K562 (cell line): ENCODE measurements at regions not wholly inside any gene's neighbourhood (a gene's known extent, or its start where the extent isn't known, plus 50 kb on each side); places are given as distances from the start of the nearest gene placed in this dataset.

Source experiments
- ATAC-seq: fragments of 200-7000 bp; cut with Tn5 transposase; 3 replicates; pipeline ENCODE4 v1.9.1; 2020; ENCODE audit warnings: moderate library complexity
- BruUV-seq: library from RNA; stranded (reverse); fragments of 400-500 nt; replicated peaks from 2 replicates; lab custom pipeline; 2021; lab: Mats Ljungman, UMichigan
- CTCF ChIA-PET: fragments of 300-600 bp; formaldehyde crosslinking; extraction: SDS; loops from one replicate; lab custom pipeline; 2021; ENCODE audit warnings: low intra/inter-chr PET ratio; lab: Yijun Ruan, JAX
- POLR2A ChIA-PET: fragments of 300-600, 350-650 bp; sonication (Branson Sonifier 250); formaldehyde crosslinking; extraction: SDS; loops from one replicate; lab custom pipeline; 2021; ENCODE audit warnings: antibody characterized with exemption, inconsistent platforms; lab: Yijun Ruan, JAX
- DNase-seq, 4 experiments: peaks; one replicate each; pipeline versions ENCODE4 v3.0.0 to v3.0.0-alpha.2; 2011 to 2018; ENCODE audit warnings: low spot score in 3 of 4, mixed read lengths in 3 of 4; ENCODE audit errors: extremely low read depth in 1 of 4
- FAIRE-seq: peaks from 2 replicates; lab custom pipeline; 2011; peaks lifted over from hg19 to GRCh38; lab: Jason Lieb, UNC
- H2AFZ ChIP-seq: 2 replicates; pipeline ENCODE4 v1.6.0; 2011; ENCODE audit warnings: low read depth, low read length, control low read depth, inconsistent platforms
- H3K27ac ChIP-seq: fragments of 200-600 bp; 3 replicates; pipeline ENCODE4 v1.8.0; 2011; ENCODE audit warnings: low read depth, mild to moderate bottlenecking, control low read depth, inconsistent platforms, low read length, moderate library complexity, mixed read lengths; ENCODE audit errors: extremely low read depth
- H3K27me3 ChIP-seq, 2 experiments: fragments of 300-600 bp in 1 of 2; 2 replicates in 1 of 2; 3 replicates in 1 of 2; pipeline versions ENCODE4 v1.6.0 to v1.8.0; 2011; ENCODE audit warnings: inconsistent platforms in 2 of 2, low read length in 2 of 2, mild to moderate bottlenecking in 1 of 2, mixed read lengths in 1 of 2, moderate library complexity in 1 of 2; ENCODE audit not compliant: control insufficient read depth in 2 of 2, insufficient read depth in 2 of 2
- H3K36me3 ChIP-seq: fragments of 300-600 bp; 3 replicates; pipeline ENCODE4 v1.8.0; 2011; ENCODE audit warnings: mild to moderate bottlenecking, low read length, inconsistent platforms; ENCODE audit not compliant: control insufficient read depth, insufficient read depth
- H3K4me1 ChIP-seq, 2 experiments: fragments of 200-600 bp in 1 of 2; replicated peaks in 1 of 2; 2 replicates in 1 of 2; 3 replicates in 1 of 2; pipeline versions ENCODE4 v1.5.1 to v1.8.0; 2011; ENCODE audit warnings: inconsistent platforms in 2 of 2, low read length in 2 of 2, mild to moderate bottlenecking in 1 of 2, mixed read lengths in 1 of 2, moderate library complexity in 1 of 2; ENCODE audit not compliant: control insufficient read depth in 2 of 2, insufficient read depth in 2 of 2
- H3K4me2 ChIP-seq: 2 replicates; pipeline ENCODE4 v1.6.1; 2011; ENCODE audit warnings: low read length, control low read depth, inconsistent platforms, mixed read lengths; ENCODE audit not compliant: insufficient read depth
- H3K4me3 ChIP-seq: fragments of 200-600 bp; sonication (generic), shearing (Covaris generic); 2 replicates; pipeline ENCODE4 v1.5.1; 2016; ENCODE audit warnings: control low read depth, inconsistent platforms
- H3K79me2 ChIP-seq: fragments of 200-600 bp; 3 replicates; pipeline ENCODE4 v1.8.0; 2011; ENCODE audit warnings: low read length, inconsistent platforms; ENCODE audit not compliant: control insufficient read depth, insufficient read depth
- H3K9ac ChIP-seq, 2 experiments: 2 replicates each; pipeline versions ENCODE4 v1.6.0 to v1.6.1; 2011; ENCODE audit warnings: low read depth in 2 of 2, low read length in 2 of 2, control low read depth in 1 of 2, inconsistent platforms in 1 of 2, mild to moderate bottlenecking in 1 of 2, mixed read lengths in 1 of 2; ENCODE audit not compliant: insufficient read depth in 1 of 2
- H3K9me1 ChIP-seq: one replicate; pipeline ENCODE4 v1.6.0; 2011; ENCODE audit warnings: inconsistent platforms, mild to moderate bottlenecking, low read length, moderate library complexity; ENCODE audit not compliant: control insufficient read depth, insufficient read depth
- H3K9me3 ChIP-seq: replicated peaks from 2 replicates; pipeline ENCODE4 v1.5.1; 2011; ENCODE audit warnings: low read depth, low read length, inconsistent platforms; ENCODE audit not compliant: control insufficient read depth, insufficient read depth
- H4K20me1 ChIP-seq: replicated peaks from 2 replicates; pipeline ENCODE4 v1.6.1; 2011; ENCODE audit warnings: low read length, inconsistent platforms, mixed read lengths; ENCODE audit not compliant: control insufficient read depth, insufficient read depth
- BMI1 ChIP-seq: fragments of 150-350 bp; IDR thresholded peaks from 2 replicates; pipeline ENCODE4 v1.6.1; 2014; ENCODE audit warnings: low read length
- EP400 ChIP-seq: fragments of 450-650 bp; IDR thresholded peaks from 2 replicates; pipeline ENCODE4 v1.6.1; 2017; ENCODE audit warnings: antibody characterized with exemption, mild to moderate bottlenecking, moderate library complexity
- IRF9 ChIP-seq: fragments of 450-650 bp; IDR thresholded peaks from 2 replicates; pipeline ENCODE4 v1.6.1; 2016; ENCODE audit warnings: missing biosample characterization, missing genetic modification characterization
- KAT7 ChIP-seq: sonication (generic); formaldehyde crosslinking; IDR thresholded peaks from 2 replicates; pipeline ENCODE4 v1.8.0; 2022; ENCODE audit warnings: missing genetic modification reagents, mild to moderate bottlenecking, borderline replicate concordance
- LEF1 ChIP-seq: fragments of 450-650 bp; IDR thresholded peaks from 2 replicates; pipeline ENCODE4 v1.6.1; 2016; ENCODE audit warnings: mild to moderate bottlenecking
- MIER1 ChIP-seq: fragments of 450-650 bp; IDR thresholded peaks from 2 replicates; pipeline ENCODE4 v1.6.1; 2016; ENCODE audit warnings: antibody characterized with exemption, mild to moderate bottlenecking, low read depth
- SMARCB1 ChIP-seq: IDR thresholded peaks from 2 replicates; pipeline ENCODE4 v1.6.1; 2011; ENCODE audit warnings: improper control_type of control experiment, low read depth; ENCODE audit not compliant: insufficient read length
- SREBF2 ChIP-seq: sonication (generic); formaldehyde crosslinking; IDR thresholded peaks from 2 replicates; pipeline ENCODE4 v1.4.0; 2020; ENCODE audit warnings: mild to moderate bottlenecking, missing genetic modification reagents
- TEAD2 ChIP-seq: fragments of 450-650 bp; IDR thresholded peaks from 2 replicates; pipeline ENCODE4 v1.6.1; 2016; ENCODE audit warnings: missing genetic modification characterization, control low read depth, missing compliant biosample characterization
- UBTF ChIP-seq, 2 experiments: IDR thresholded peaks; 2 replicates each; pipeline ENCODE4 v1.6.1; 2012; ENCODE audit warnings: improper control_type of control experiment in 2 of 2, low read depth in 2 of 2, low read length in 2 of 2, borderline replicate concordance in 1 of 2
- ZBED1 ChIP-seq: IDR thresholded peaks from 2 replicates; pipeline ENCODE4 v1.6.1; 2014
- ZNF121 ChIP-seq: sonication (generic); formaldehyde crosslinking; conservative IDR thresholded peaks from 2 replicates; pipeline ENCODE4 v1.8.0; 2022; ENCODE audit warnings: missing genetic modification reagents
- ZNF274 ChIP-seq: IDR thresholded peaks from 2 replicates; pipeline ENCODE4 v1.6.1; 2011; ENCODE audit warnings: low read depth, mild to moderate bottlenecking, low read length, moderate library complexity, borderline replicate concordance
- ZNF644 ChIP-seq: fragments of 200-800 bp; sonication (Bioruptor generic); IDR thresholded peaks from 2 replicates; pipeline ENCODE4 v1.6.1; 2016; ENCODE audit warnings: low read depth, missing genetic modification characterization, missing compliant biosample characterization
- WGBS: fragments of 100-300 bp; shearing (Covaris generic); methylation state at CpG from one replicate; pipeline ENCODE4 v1.1.6; 2016; ENCODE audit warnings: low coverage, mixed read lengths; ENCODE audit not compliant: insufficient coverage; ENCODE audit errors: missing lambda C conversion rate; 5-methylcytosine and 5-hydroxymethylcytosine counted together
- in situ Hi-C: fragments of 300-500 bp; cut with MboI; formaldehyde crosslinking; loops from 4 replicates; pipeline ENCODE4 v1.15.0; 2018; ENCODE audit warnings: inconsistent platforms, mixed read lengths
- intact Hi-C: fragments of 100-400 bp; cut with micrococcal nuclease; formaldehyde crosslinking; loops from 2 replicates; pipeline ENCODE4 v1.14.2; 2022

GRCh38 chr9:129306318-129306973, 128.4 kb upstream of the IER5L start:
- ATAC-seq = no peak; the same call in 2 of the 3 replicates
- intact Hi-C loops (no loop called here), in situ Hi-C loops (no loop called here)
- POLR2A ChIA-PET = interaction anchor here (0.6 to 0.9 kb wide), 3 partner anchors 13 to 128 kb away, joined by 3 to 5 read pairs (median 3); partner anchors contain the start of gene IER5L
- no peaks in the 10 kb centered on the region; a peak in 1 of 5 replicates for H3K4me1 ChIP-seq
- TF ChIP-seq TEAD2 (no peak), ZNF121 (peak; percentile 86)
- no peak overlapping the region for H3K27ac ChIP-seq
- H2AFZ ChIP-seq = no peak overlapping the region
- H3K79me2 ChIP-seq = no peaks in the 10 kb centered on the region
- no peaks in the 10 kb centered on the region for H3K36me3 ChIP-seq
- no peak overlapping the region for H3K4me3 ChIP-seq
- no peak overlapping the region for H3K4me2 ChIP-seq
- H3K9me1 ChIP-seq = no peaks in the 10 kb centered on the region
- H3K27me3 ChIP-seq = peaks cover 14 to 33% of the 10 kb centered on the region in 2 experiments; a peak in 4 of 5 replicates
- WGBS = 7% methylated on average over 11 of the region's 13 CpGs
- no TSS peak for BruUV-seq
- H4K20me1 ChIP-seq = no peaks in the 10 kb centered on the region
- CTCF ChIA-PET = no interaction called here
- DNase-seq = no peak
- FAIRE-seq = no peak
- peaks cover 4% of the 10 kb centered on the region; the same call in 1 of the 2 replicates for H3K9me3 ChIP-seq
- peak overlapping the region in 1 of 2 experiments; percentile 22; a peak in 1 of 4 replicates for H3K9ac ChIP-seq

GRCh38 chr9:129305246-129305645, 127.2 kb upstream of the IER5L start:
- FAIRE-seq (no peak), DNase-seq (no peak), ATAC-seq (no peak)
- no peak overlapping the region for H3K4me3 ChIP-seq
- H3K4me2 ChIP-seq = no peak overlapping the region
- ChIA-PET CTCF (no interaction called here), POLR2A (no interaction called here)
- no peaks in the 10 kb centered on the region for H3K9me1 ChIP-seq
- intact Hi-C loops = no loop called here
- H3K9me3 ChIP-seq = peaks cover 6% of the 10 kb centered on the region; the same call in 1 of the 2 replicates
- H3K9ac ChIP-seq = no peak overlapping the region
- in situ Hi-C loops = no loop called here
- no peaks in the 10 kb centered on the region; a peak in 1 of 5 replicates for H3K4me1 ChIP-seq
- H3K27ac ChIP-seq = no peak overlapping the region
- no TSS peak for BruUV-seq
- no peaks in the 10 kb centered on the region for H4K20me1 ChIP-seq
- no peaks in the 10 kb centered on the region for H3K36me3 ChIP-seq
- no peaks in the 10 kb centered on the region for H3K79me2 ChIP-seq
- H2AFZ ChIP-seq = no peak overlapping the region
- peaks cover 14 to 33% of the 10 kb centered on the region in 2 experiments; a peak in 4 of 5 replicates for H3K27me3 ChIP-seq
- WGBS = 10% methylated on average over 8 of the region's 8 CpGs
- TF ChIP-seq KAT7 (CRISPR knock-in tag) (no peak), UBTF (IDR thresholded peaks at IDR 0.05; ENCODE audit: borderline replicate concordance in 1 of 2, low read depth in 2 of 2, low read length in 2 of 2) (no peak), SMARCB1 (no peak), BMI1 (no peak), ZNF274 (no peak), ZNF644 (no peak), MIER1 (no peak), LEF1 (no peak), ZBED1 (no peak), SREBF2 (no peak), IRF9 (tag) (no peak), EP400 (no peak)
